ENCODE measurements at regions not wholly inside any gene's neighbourhood (a gene's known extent, or its start where the extent isn't known, plus 50 kb on each side); places are given as distances from the start of the nearest gene placed in this dataset.

DNA sequence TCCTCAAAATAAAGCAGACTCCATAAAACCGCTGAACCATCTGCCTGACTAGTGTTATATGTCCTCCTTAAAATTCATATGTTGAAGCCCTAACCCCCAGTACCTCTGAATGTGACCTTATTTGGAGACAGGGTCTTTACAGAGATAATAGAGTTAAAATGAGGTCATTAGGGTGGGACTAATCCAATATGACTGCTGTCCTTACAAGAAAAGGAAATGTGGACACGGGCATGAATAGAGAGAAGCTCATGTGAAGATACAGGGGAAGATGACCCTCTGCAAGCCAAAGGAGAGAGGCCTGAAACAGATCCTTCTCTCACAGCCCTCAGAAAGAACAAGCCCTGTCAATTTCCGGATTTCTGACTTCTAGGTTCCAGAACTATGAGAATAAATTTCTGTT, 82.0 kb upstream of the KLHL13 start:
- Histone ChIP-seq H3K9me3 (no peaks in the 10 kb centered on the region), H3K27ac (no peak overlapping the region), H3K36me3 (no peaks in the 10 kb centered on the region), H3K27me3 (no peaks in the 10 kb centered on the region), H3K4me1 (no peaks in the 10 kb centered on the region), H3K4me3 (no peak overlapping the region)
- intact Hi-C loops (cut with DNase I), result no loop called here
- no peak for DNase-seq
- 48 to 82% methylated on average over 2 to 3 of the region's 3 CpGs for WGBS, 2 donors
- TF ChIP-seq, protein P1, sequence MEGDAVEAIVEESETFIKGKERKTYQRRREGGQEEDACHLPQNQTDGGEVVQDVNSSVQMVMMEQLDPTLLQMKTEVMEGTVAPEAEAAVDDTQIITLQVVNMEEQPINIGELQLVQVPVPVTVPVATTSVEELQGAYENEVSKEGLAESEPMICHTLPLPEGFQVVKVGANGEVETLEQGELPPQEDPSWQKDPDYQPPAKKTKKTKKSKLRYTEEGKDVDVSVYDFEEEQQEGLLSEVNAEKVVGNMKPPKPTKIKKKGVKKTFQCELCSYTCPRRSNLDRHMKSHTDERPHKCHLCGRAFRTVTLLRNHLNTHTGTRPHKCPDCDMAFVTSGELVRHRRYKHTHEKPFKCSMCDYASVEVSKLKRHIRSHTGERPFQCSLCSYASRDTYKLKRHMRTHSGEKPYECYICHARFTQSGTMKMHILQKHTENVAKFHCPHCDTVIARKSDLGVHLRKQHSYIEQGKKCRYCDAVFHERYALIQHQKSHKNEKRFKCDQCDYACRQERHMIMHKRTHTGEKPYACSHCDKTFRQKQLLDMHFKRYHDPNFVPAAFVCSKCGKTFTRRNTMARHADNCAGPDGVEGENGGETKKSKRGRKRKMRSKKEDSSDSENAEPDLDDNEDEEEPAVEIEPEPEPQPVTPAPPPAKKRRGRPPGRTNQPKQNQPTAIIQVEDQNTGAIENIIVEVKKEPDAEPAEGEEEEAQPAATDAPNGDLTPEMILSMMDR (IDR thresholded peaks at IDR 0.05), result no peak
- no peak for TF ChIP-seq POLR2A (IDR thresholded peaks at IDR 0.05)

DNA sequence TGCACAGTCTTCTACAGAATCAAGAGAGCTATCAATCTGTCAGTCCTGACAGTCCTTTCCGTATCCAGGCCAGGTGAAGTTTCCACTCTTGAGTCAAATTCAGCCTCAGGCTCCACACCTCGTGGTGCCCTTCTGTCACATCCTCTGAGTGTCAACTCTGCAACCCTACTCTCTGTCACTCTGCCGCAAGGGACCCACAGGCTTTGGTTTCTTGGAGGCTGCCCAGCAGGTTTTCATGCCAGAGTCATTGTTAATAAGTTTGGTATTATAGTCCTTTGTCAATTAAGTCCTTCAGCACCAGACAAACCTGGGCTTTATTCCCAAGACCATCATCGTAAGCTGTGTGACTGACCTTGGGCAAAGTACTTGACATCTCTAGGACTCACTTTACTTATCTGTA, 83.4 kb upstream of the KLHL13 start:
- H3K4me1 ChIP-seq, result no peaks in the 10 kb centered on the region
- no peak for DNase-seq
- TF ChIP-seq, protein P1 (IDR thresholded peaks at IDR 0.05), result no peak
- no peak for TF ChIP-seq POLR2A (IDR thresholded peaks at IDR 0.05)
- H3K4me3 ChIP-seq, result no peak overlapping the region
- H3K36me3 ChIP-seq, result no peaks in the 10 kb centered on the region
- WGBS, 2 donors, result 28 to 68% methylated on average over 4 of the region's 4 CpGs
- H3K27me3 ChIP-seq, result no peaks in the 10 kb centered on the region
- no peak overlapping the region for H3K27ac ChIP-seq
- intact Hi-C loops (cut with DNase I), result no loop called here
- no peaks in the 10 kb centered on the region for H3K9me3 ChIP-seq

DNA sequence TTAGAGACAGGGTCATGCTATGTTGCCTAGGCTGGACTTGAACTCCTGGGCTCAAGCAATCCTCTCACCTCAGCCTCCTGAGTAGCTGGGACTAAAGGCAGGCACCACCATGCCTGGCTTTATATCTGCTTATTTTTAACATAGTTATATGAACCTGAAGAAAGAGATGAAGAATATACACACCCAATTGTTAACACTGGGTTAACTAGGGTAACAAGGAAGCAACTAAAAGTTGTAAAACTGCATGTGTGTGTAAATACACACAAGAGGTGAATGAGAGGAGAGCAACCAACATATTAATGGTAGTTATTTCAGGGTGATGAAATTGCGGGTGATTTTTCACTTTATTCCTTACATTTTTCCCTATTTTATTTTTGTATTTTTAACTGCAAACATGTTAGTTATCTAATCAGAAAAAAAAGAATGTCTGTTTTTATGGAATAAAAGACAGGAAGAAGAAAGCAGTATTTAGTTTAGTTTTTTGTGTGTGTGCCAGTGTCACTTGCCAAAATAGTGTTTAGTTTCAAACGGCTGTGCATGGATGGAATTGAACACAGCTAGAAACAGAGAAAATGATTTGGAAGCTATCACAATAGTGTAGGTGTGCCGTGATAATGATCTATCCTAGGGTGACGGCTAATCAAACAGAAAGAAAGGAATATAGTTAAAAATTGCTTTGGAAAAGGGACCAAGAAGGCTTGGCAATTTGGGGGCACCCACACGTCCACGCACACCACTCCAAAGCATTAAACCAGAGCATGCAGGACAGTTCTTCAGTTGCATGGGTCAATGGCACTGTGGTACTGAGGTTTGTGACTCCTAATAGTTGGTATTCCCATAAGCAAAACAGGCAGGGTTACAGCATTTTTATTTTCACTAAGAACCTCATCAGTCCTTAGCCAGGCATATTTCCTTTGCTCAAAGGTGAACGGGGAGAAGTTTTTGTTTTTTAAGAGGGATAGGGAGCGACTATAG, 89.1 kb upstream of the KLHL13 start:
- TF ChIP-seq POLR2A (IDR thresholded peaks at IDR 0.05), result no peak
- TF ChIP-seq, protein P1 (IDR thresholded peaks at IDR 0.05), result no peak
- no peaks in the 10 kb centered on the region for H3K9me3 ChIP-seq
- peaks cover 0 to 3% (median 0%) of the 10 kb centered on the region in 3 donors for H3K4me1 ChIP-seq
- intact Hi-C loops (cut with DNase I), result no loop called here
- H3K27ac ChIP-seq, result no peak overlapping the region
- WGBS, 2 donors, result 39 to 45% methylated on average over 6 to 8 of the region's 8 CpGs
- DNase-seq, result no peak
- H3K27me3 ChIP-seq, result no peaks in the 10 kb centered on the region
- H3K36me3 ChIP-seq, result no peaks in the 10 kb centered on the region
- H3K4me3 ChIP-seq, result no peak overlapping the region

DNA sequence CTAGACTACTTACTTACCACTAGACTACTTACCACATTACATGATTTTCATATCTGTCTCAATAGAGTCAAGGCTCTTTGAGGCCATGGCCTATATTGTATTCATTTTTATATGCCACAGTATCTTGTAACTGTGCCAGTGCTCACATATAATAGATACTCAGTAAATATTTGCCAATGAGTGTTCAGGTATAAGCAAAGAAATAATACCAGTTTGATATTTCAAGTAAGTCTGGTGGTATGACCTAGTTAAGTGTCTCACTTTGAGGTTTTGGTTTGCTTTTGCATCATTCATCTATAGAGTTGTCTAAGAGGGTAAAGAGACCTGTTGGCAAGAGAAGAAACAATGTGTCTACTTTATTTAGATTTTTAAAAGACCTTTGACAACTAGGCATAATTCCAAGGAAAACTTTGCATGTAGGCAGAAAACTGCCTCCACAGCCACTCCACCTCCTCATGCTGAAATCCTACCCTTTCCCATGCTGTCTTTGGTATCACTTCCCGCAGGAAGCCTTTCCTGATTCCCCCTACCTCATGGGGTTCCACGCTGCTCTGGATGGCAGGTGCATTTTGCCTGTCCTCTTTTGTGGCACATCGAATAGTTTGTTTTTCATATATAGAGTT, 91.3 kb upstream of the KLHL13 start:
- Histone ChIP-seq H3K27ac (no peak overlapping the region), H3K9me3 (no peaks in the 10 kb centered on the region), H3K36me3 (no peaks in the 10 kb centered on the region), H3K4me1 (peaks cover 0 to 3% (median 0%) of the 10 kb centered on the region in 3 donors), H3K4me3 (no peak overlapping the region), H3K27me3 (no peaks in the 10 kb centered on the region)
- DNase-seq, result no peak
- TF ChIP-seq POLR2A (IDR thresholded peaks at IDR 0.05), result no peak
- 67% methylated on average over 3 of the region's 3 CpGs; no CpG with 5 or more reads in 1 of the 2 donors for WGBS, 2 donors
- intact Hi-C loops (cut with DNase I), result no loop called here

DNA sequence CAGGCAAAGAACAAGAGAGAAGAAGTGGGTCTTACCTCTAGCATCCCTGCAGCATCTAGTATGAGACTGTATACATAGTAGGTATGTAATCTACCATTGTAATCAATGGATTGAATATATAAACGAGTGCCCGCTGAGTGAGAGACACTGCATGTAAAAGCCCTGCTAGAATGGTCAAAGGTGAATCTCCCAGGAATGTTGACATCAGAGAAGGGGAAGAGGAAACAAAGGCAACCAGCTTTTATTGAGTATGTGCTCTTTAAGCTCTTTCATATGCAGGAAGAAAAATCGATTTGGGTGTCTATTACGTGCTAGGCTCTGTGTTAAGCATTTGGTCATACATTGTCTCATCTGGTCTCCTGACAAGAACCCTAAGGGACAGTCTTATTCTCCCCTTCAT, 91.9 kb upstream of the KLHL13 start:
- H3K4me3 ChIP-seq, result no peak overlapping the region
- no peak for DNase-seq
- no peak overlapping the region for H3K27ac ChIP-seq
- peaks cover 0 to 3% (median 0%) of the 10 kb centered on the region in 3 donors for H3K4me1 ChIP-seq
- H3K27me3 ChIP-seq, result no peaks in the 10 kb centered on the region
- intact Hi-C loops (cut with DNase I), result no loop called here
- H3K9me3 ChIP-seq, result no peaks in the 10 kb centered on the region
- WGBS, 2 donors, result 82 to 85% methylated on average over 4 of the region's 4 CpGs
- no peaks in the 10 kb centered on the region for H3K36me3 ChIP-seq
- TF ChIP-seq, protein P1 (IDR thresholded peaks at IDR 0.05), result no peak
- no peak for TF ChIP-seq POLR2A (IDR thresholded peaks at IDR 0.05)
